Inflammatory macrophage treated with lipopolysaccharide for 1 hour (primary cell): ENCODE measurements at regions not wholly inside any gene's neighbourhood (a gene's known extent, or its start where the extent isn't known, plus 50 kb on each side); places are given as distances from the start of the nearest gene placed in this dataset.

Experiments used
- DNase-seq, 2 donors: peaks; one replicate each; pipeline ENCODE4 v3.0.0-alpha.2; 2020 to 2022

- no peak for DNase-seq
Observed at GRCh38 chr18:78740876-78741275, 238.7 kb upstream of the SALL3 start.

- no peak for DNase-seq
Observed at GRCh38 chr18:78741381-78742217, 238.0 kb upstream of the SALL3 start.

GRCh38 chr18:78742218-78742745, 237.3 kb upstream of the SALL3 start:
- DNase-seq, result no peak

GRCh38 chr18:78743078-78743477, 236.5 kb upstream of the SALL3 start:
- DNase-seq, result no peak

- no peak for DNase-seq
Observed at GRCh38 chr18:78751664-78752063, 228.0 kb upstream of the SALL3 start.

- no peak for DNase-seq
Observed at GRCh38 chr18:78753240-78753639, 226.4 kb upstream of the SALL3 start.

GRCh38 chr18:78754311-78755043, 225.1 kb upstream of the SALL3 start:
- no peak for DNase-seq

- no peak for DNase-seq
Observed at GRCh38 chr18:78757014-78757413, 222.6 kb upstream of the SALL3 start.

- no peak for DNase-seq
Observed at GRCh38 chr18:78758496-78758895, 221.1 kb upstream of the SALL3 start.

- no peak for DNase-seq
Observed at GRCh38 chr18:78762753-78763152, 216.9 kb upstream of the SALL3 start.

GRCh38 chr18:78764544-78764943, 215.1 kb upstream of the SALL3 start:
- no peak for DNase-seq

GRCh38 chr18:78765142-78765541, 214.5 kb upstream of the SALL3 start:
- no peak for DNase-seq

GRCh38 chr18:78765637-78766281, 213.9 kb upstream of the SALL3 start:
- DNase-seq, result no peak

- DNase-seq, result no peak
Observed at GRCh38 chr18:78766651-78767533, 212.7 kb upstream of the SALL3 start.

GRCh38 chr18:78767648-78768071, 212.0 kb upstream of the SALL3 start:
- no peak for DNase-seq

GRCh38 chr18:78768221-78768620, 211.4 kb upstream of the SALL3 start:
- no peak for DNase-seq

- no peak for DNase-seq
Observed at GRCh38 chr18:78768656-78769501, 210.7 kb upstream of the SALL3 start.

- DNase-seq, result no peak
Observed at GRCh38 chr18:78769502-78770105, 210.0 kb upstream of the SALL3 start.

- no peak for DNase-seq
Observed at GRCh38 chr18:78770139-78770822, 209.3 kb upstream of the SALL3 start.

- no peak for DNase-seq
Observed at GRCh38 chr18:78770823-78771139, 208.8 kb upstream of the SALL3 start.
